Ectodermal cell (in vitro differentiated cells): ENCODE measurements at regions not wholly inside any gene's neighbourhood (a gene's known extent, or its start where the extent isn't known, plus 50 kb on each side); places are given as distances from the start of the nearest gene placed in this dataset.

Source experiments
- H3K27ac ChIP-seq: 2 replicates; pipeline ENCODE4 v1.7.0; 2013; ENCODE audit warnings: mild to moderate bottlenecking, low read depth, low read length; ENCODE audit not compliant: insufficient read depth, poor library complexity, severe bottlenecking
- H3K27me3 ChIP-seq: 2 replicates; pipeline ENCODE4 v1.7.0; 2013; ENCODE audit warnings: mild to moderate bottlenecking, low read length; ENCODE audit not compliant: insufficient read depth, control insufficient read depth, poor library complexity, severe bottlenecking
- H3K36me3 ChIP-seq: one replicate; pipeline ENCODE4 v1.7.0; 2013; ENCODE audit warnings: low read length; ENCODE audit not compliant: control insufficient read depth, insufficient read depth
- H3K4me1 ChIP-seq: one replicate; pipeline ENCODE4 v1.7.0; 2013; ENCODE audit warnings: low read length; ENCODE audit not compliant: control insufficient read depth, insufficient read depth
- H3K4me3 ChIP-seq: 2 replicates; pipeline ENCODE4 v1.7.0; 2013; ENCODE audit warnings: low read depth, low read length, control low read depth; ENCODE audit not compliant: insufficient read depth
- H3K9me3 ChIP-seq: 2 replicates; pipeline ENCODE4 v1.7.0; 2013; ENCODE audit warnings: mild to moderate bottlenecking, low read length, moderate library complexity; ENCODE audit not compliant: control insufficient read depth
- WGBS, 2 experiments: methylation state at CpG; one replicate each; pipeline ENCODE4 v1.1.7; 2013; ENCODE audit warnings: missing lambda C conversion rate in 2 of 2; 5-methylcytosine and 5-hydroxymethylcytosine counted together

DNA sequence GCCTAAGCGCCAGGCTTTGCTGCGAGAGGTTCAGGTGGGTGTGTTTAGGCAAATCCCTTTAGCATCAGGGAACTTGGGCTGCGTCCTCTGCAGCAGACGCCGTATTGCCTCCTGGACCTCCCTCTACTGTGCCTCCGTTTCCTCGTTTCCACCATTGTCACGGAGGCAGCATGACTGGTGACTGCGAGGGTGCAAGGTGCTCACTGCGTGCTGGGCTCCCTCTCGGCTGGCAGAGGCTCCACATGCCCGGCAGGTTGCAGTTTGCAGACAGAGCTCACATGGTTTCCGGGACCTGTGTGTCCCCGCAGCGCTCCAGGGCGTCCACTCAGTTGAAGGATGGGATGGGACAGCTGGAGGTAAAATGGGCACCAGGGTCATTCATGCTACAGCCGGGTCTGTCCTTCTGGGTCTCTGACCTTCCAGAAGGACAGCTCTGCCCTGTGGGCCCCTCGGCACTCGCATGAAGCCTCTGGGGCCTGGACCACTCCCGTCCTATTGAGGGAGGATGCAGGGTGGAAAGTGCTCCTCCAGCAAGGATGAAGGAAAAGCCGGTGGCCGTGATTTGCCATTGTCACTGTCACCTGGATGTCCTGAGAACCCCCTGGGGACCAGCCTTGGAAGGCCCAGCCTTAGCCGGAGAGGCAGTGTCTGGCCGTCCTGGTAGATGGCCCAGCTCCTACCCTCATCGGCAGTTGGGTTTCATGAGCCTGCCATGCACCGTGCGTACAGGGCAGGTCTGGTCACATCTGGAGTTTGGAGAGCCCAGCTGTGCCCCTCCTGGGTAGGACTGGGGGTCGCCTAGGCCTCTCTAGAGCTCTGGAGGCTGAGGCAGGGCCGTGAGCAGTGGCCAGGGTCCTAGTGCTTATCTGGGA is 146.5 kb downstream of the KIF26A start:
- Histone ChIP-seq H3K4me3 (no peak overlapping the region), H3K36me3 (no peaks in the 10 kb centered on the region), H3K4me1 (peaks cover 8% of the 10 kb centered on the region), H3K27me3 (peaks cover 4% of the 10 kb centered on the region), H3K27ac (no peak overlapping the region), H3K9me3 (no peaks in the 10 kb centered on the region)
- WGBS, 2 experiments = 85 to 87% methylated on average over 29 of the region's 29 CpGs

DNA sequence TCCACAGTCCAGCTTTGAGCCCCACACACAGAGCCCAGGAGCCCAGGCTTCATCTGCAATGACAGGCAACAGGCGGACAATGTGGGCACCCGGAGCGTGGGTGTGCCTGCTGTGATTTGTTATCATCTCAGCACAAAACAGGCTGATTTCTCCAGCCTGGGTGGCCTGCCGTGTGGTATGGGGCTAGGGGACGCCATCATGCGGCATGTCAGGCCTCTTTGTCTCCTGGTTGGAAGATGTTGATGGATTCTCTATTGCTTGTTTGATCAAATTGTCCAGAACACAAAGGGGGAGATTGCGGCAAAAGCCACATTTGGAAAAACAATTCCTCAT is 147.1 kb downstream of the KIF26A start:
- Histone ChIP-seq H3K4me3 (no peak overlapping the region), H3K9me3 (no peaks in the 10 kb centered on the region), H3K27me3 (peaks cover 4% of the 10 kb centered on the region), H3K36me3 (no peaks in the 10 kb centered on the region), H3K4me1 (peaks cover 8% of the 10 kb centered on the region), H3K27ac (no peak overlapping the region)
- 74 to 76% methylated on average over 7 of the region's 7 CpGs for WGBS, 2 experiments

DNA sequence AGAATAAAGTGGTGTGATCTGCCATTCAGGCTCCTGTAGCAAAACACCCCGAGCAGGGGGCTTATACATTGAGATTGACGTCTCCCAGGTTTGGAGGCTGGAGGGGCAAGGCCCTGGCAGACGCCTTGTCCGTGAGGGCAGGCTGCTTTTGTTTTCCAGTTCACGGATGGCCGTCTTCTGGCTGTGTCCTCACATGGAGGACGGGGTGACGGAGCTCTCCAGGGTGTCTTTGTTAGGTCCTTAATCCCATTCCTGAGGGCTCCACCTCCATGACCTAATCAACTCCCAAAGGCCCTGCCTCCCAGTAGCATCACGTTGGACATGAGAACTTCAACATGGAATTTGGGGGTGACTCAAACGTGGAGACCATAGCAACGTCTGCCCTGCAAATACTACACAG is 147.7 kb downstream of the KIF26A start:
- peaks cover 4% of the 10 kb centered on the region for H3K27me3 ChIP-seq
- H3K27ac ChIP-seq = no peak overlapping the region
- 78 to 79% methylated on average over 11 of the region's 11 CpGs for whole genome bisulfite sequencing, 2 experiments
- H3K9me3 ChIP-seq = no peaks in the 10 kb centered on the region
- peaks cover 5% of the 10 kb centered on the region for H3K4me1 ChIP-seq
- no peak overlapping the region for H3K4me3 ChIP-seq
- H3K36me3 ChIP-seq = no peaks in the 10 kb centered on the region

DNA sequence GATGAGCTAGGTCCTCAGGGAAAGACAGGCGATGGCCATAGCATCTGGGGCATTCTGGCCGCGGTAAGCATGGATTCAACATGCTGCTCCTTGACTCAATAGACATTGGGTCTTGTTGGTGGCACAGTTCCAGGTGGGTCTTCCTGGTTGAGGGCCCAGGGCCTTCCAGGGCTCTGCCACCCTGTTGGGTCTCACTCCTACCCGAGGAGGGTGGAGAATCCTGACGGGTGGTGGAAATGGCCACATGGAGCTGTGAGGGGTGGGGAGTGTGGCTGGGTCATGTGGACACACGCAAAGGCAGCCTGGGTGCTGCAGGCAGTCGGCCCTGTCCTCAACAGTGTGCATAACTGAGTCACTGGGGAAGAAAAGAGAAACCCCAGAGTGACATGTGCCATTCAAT is 148.1 kb downstream of the KIF26A start:
- Histone ChIP-seq H3K27me3 (peaks cover 4% of the 10 kb centered on the region), H3K4me3 (no peak overlapping the region), H3K4me1 (peaks cover 8% of the 10 kb centered on the region), H3K9me3 (no peaks in the 10 kb centered on the region), H3K36me3 (no peaks in the 10 kb centered on the region), H3K27ac (no peak overlapping the region)
- 86 to 89% methylated on average over 7 of the region's 7 CpGs for WGBS, 2 experiments

DNA sequence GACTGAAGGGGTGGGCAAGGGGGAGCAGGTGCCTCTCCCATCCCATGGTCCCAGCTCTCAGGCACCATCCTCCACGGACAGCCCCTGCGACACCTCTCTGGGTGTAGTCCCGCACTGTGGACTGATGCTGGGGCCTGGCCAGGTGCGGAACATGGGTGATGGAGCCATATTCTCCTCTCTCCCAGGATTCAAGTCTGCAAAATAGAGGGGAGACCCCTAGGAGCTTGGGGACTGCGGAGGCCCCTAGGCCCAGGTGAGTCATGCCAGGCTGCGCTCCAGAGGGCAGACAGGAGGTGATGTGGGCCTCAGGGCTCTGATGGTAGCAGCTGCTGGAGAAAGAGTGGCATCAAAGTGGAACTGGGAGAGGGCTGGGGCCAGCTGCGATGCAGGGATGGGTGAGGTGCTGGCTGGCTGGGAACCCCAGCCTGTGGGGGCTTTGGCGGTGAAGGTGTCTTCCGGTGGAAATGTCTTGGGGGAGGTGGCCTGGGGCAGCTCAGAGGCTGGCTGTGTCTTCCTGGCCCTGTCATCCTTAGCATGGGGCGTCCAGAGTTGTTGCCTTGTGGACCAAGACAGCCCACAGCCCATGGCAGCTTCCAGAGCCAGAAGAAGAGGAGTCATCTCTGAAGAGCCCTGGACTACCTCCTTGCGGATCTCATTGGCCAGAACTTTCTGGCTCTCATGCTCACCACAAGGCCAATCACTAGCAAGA is 149.1 kb downstream of the KIF26A start:
- H3K36me3 ChIP-seq = no peaks in the 10 kb centered on the region
- no peak overlapping the region for H3K4me3 ChIP-seq
- WGBS, 2 experiments = 93 to 94% methylated on average over 11 of the region's 11 CpGs
- H3K27ac ChIP-seq = no peak overlapping the region
- H3K4me1 ChIP-seq = peaks cover 11% of the 10 kb centered on the region
- no peaks in the 10 kb centered on the region for H3K9me3 ChIP-seq
- peaks cover 4% of the 10 kb centered on the region for H3K27me3 ChIP-seq

DNA sequence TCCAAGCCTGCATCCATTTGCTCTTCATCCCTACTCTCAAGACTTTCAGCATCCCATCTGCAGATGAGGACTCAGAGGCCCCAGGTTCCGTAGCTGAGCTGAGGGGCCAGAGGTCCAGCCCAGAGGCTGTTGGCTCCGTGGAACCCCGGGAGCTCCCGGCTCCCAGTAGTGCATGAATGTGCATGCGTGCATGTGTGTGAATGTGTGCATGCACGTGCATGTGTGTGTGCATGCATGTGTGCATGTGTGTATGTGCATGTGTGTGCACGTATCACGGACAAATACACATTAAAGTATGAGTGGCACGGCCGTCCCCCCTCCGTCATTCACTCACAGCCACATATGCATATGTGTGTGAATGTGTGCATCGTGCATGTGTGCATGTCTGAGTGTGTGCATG is 149.9 kb downstream of the KIF26A start:
- H3K4me3 ChIP-seq = no peak overlapping the region
- WGBS, 2 experiments = 92% methylated on average over 12 of the region's 12 CpGs
- peaks cover 14% of the 10 kb centered on the region for H3K4me1 ChIP-seq
- H3K27ac ChIP-seq = no peak overlapping the region
- peaks cover 4% of the 10 kb centered on the region for H3K27me3 ChIP-seq
- H3K36me3 ChIP-seq = no peaks in the 10 kb centered on the region
- no peaks in the 10 kb centered on the region for H3K9me3 ChIP-seq

DNA sequence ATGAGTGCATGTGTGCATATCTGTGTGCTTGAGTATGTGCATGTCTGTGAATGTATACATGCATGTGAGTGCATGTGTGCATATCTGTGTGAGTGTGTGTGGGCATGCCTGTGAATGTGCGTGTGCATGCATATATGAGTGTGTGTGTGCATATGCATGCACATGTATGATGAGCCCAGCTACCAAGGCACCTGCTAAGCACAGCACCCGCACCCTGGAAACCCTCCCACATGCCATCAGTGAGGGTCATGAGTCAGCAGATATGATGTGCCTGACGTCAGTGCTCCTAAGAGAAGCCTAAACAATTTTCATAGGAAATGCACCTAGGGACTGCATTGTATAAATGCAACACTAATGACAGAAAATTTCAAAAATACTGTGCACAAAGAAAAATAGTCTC is 151.1 kb downstream of the KIF26A start:
- WGBS, 2 experiments = 89 to 94% methylated on average over 3 of the region's 3 CpGs
- Histone ChIP-seq H3K4me1 (peaks cover 9% of the 10 kb centered on the region), H3K27me3 (peaks cover 4% of the 10 kb centered on the region), H3K4me3 (no peak overlapping the region), H3K9me3 (no peaks in the 10 kb centered on the region), H3K27ac (no peak overlapping the region), H3K36me3 (no peaks in the 10 kb centered on the region)

DNA sequence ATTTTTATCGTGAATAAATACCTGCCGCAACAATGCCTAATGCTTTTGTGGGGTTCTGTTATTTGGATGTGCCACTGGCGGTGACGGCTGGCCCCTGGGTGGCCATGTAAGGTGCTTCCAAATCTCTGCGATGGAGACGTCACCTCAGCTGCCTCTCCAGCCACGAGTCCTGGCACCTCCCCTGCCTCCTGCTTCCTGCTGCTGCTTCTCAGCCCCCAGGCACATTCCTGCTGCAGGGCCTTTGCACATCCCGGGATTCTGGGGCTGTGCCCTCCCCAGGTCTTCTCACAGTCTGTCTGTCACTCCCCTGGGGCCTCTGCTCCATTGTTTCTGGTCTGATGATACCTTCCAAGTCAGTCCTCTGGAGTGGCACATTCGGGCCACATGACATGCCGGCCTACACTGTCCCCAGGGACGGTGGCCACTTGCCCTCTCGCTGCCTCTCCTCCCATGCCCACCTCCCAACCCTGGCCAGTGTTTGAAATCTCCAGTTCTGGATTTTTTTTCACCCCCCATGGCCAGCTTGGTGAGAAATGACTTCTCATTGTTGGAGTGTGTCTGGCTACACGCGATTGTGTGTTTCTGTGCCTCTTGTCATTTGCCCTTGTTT is 151.8 kb downstream of the KIF26A start:
- H3K4me3 ChIP-seq = no peak overlapping the region
- WGBS, 2 experiments = 74 to 78% methylated on average over 14 of the region's 14 CpGs
- H3K27ac ChIP-seq = no peak overlapping the region

DNA sequence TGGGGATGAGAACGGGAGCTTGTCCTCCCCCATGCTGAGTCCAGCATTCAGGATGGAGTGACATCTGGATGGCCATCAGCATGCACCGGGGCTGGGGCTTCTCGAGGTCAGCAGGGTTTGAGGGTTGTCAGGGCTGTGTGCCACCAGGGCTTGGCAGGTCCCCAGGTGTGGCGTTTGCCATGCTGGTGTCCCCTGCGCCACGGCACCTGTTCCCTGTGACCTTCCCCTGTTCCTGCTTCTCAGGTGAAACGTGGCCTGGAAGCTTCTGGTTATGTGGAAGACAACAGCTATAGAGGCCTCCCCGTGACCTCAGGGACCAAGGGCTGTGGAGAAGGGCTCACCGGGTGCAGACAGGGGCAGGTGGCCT is 152.4 kb downstream of the KIF26A start:
- Histone ChIP-seq H3K27ac (no peak overlapping the region), H3K4me3 (no peak overlapping the region), H3K4me1 (peaks cover 9% of the 10 kb centered on the region), H3K36me3 (no peaks in the 10 kb centered on the region), H3K9me3 (no peaks in the 10 kb centered on the region), H3K27me3 (peaks cover 4% of the 10 kb centered on the region)
- WGBS, 2 experiments = 68 to 72% methylated on average over 9 of the region's 9 CpGs

More for the DNA sequence above, 151.8 kb downstream of the KIF26A start:
- H3K9me3 ChIP-seq = no peaks in the 10 kb centered on the region
- peaks cover 4% of the 10 kb centered on the region for H3K27me3 ChIP-seq
- no peaks in the 10 kb centered on the region for H3K36me3 ChIP-seq
- H3K4me1 ChIP-seq = peaks cover 9% of the 10 kb centered on the region
